HCT116 (cell line): ENCODE measurements at regions not wholly inside any gene's neighbourhood (a gene's known extent, or its start where the extent isn't known, plus 50 kb on each side); places are given as distances from the start of the nearest gene placed in this dataset.

Source experiments
- ATAC-seq: fragments of 200-7000 bp; cut with Tn5 transposase; 2 replicates; pipeline ENCODE4 v1.9.1; 2020; ENCODE audit warnings: mild to moderate bottlenecking, moderate library complexity
- BruUV-seq: library from RNA; stranded (reverse); fragments of 400-500 nt; replicated peaks from 2 replicates; lab custom pipeline; 2021; lab: Mats Ljungman, UMichigan
- CTCF ChIA-PET: fragments of 300-600 bp; sonication (Branson Sonifier 250); formaldehyde crosslinking; loops from one replicate; lab custom pipeline; 2021; ENCODE audit warnings: antibody characterized with exemption; lab: Charles Lee
- POLR2A ChIA-PET: fragments of 300-600, 350-600 bp; sonication (Branson Sonifier 250); formaldehyde crosslinking; loops from one replicate; lab custom pipeline; 2021; ENCODE audit warnings: antibody characterized with exemption; lab: Charles Lee
- RAD21 ChIA-PET, 2 experiments: fragments of 300-600 bp; sonication (Branson Sonifier 250); formaldehyde crosslinking; loops; one replicate each; lab custom pipeline; 2023; ENCODE audit warnings: low total read pairs in 2 of 2; ENCODE audit not compliant: uncharacterized antibody in 2 of 2, unreplicated experiment in 2 of 2, low non-redundant PET in 1 of 2; lab: Charles Lee
- DNase-seq: peaks from one replicate; pipeline ENCODE4 v3.0.0-alpha.2; 2010; ENCODE audit warnings: low read depth, low spot score
- H2AFZ ChIP-seq: fragments of 200-600 bp; shearing (Covaris generic), sonication (generic); 2 replicates; pipeline ENCODE4 v1.6.1; 2017; ENCODE audit warnings: low read depth, mixed run types, mixed read lengths, antibody characterized with exemption, low read length; ENCODE audit not compliant: poor library complexity, severe bottlenecking
- H3K27ac ChIP-seq: 2 replicates; pipeline ENCODE4 v1.5.1; 2012; ENCODE audit warnings: low read depth, low read length
- H3K27me3 ChIP-seq: fragments of 200-600 bp; sonication (generic); 2 replicates; pipeline ENCODE4 v1.6.1; 2016; ENCODE audit warnings: mixed run types, low read length, mixed read lengths; ENCODE audit not compliant: insufficient read depth
- H3K36me3 ChIP-seq, 2 experiments: fragments of 200-500 bp in 1 of 2; fragments of 200-600 bp in 1 of 2; sonication (Bioruptor generic) in 1 of 2; sonication (generic) in 1 of 2; 2 replicates each; pipeline versions ENCODE4 v1.5.1 to v1.6.1; 2014 to 2016; ENCODE audit warnings: low read length in 2 of 2, inconsistent platforms in 1 of 2, mixed read lengths in 1 of 2, mixed run types in 1 of 2; ENCODE audit not compliant: insufficient read depth in 2 of 2, control insufficient read depth in 1 of 2
- H3K4me1 ChIP-seq, 2 experiments: fragments of 200-600 bp in 1 of 2; sonication (generic) in 1 of 2; 2 replicates each; pipeline versions ENCODE4 v1.5.1 to v1.6.1; 2012 to 2017; ENCODE audit warnings: low read length in 2 of 2, inconsistent platforms in 1 of 2, mild to moderate bottlenecking in 1 of 2, mixed read lengths in 1 of 2, mixed run types in 1 of 2, moderate library complexity in 1 of 2; ENCODE audit not compliant: insufficient read depth in 2 of 2, control insufficient read depth in 1 of 2
- H3K4me2 ChIP-seq: fragments of 200-600 bp; sonication (generic); 2 replicates; pipeline ENCODE4 v1.6.1; 2017; ENCODE audit warnings: mixed run types, low read length, mixed read lengths
- H3K4me3 ChIP-seq, 2 experiments: fragments of 200-600 bp in 1 of 2; sonication (generic) in 1 of 2; replicated peaks in 1 of 2; 2 replicates each; pipeline ENCODE4 v1.5.1; 2011 to 2016; ENCODE audit warnings: low read length in 2 of 2, control low read depth in 1 of 2, low read depth in 1 of 2, mild to moderate bottlenecking in 1 of 2, mixed read lengths in 1 of 2, mixed run types in 1 of 2
- H3K79me2 ChIP-seq: fragments of 200-600 bp; sonication (generic); 2 replicates; pipeline ENCODE4 v1.6.1; 2017; ENCODE audit warnings: mild to moderate bottlenecking, mixed run types, low read length, moderate library complexity, mixed read lengths; ENCODE audit not compliant: insufficient read depth
- H3K9ac ChIP-seq: fragments of 200-600 bp; sonication (generic); 2 replicates; pipeline ENCODE4 v1.6.1; 2016; ENCODE audit warnings: low read length, mixed read lengths
- H3K9me2 ChIP-seq: fragments of 200-600 bp; sonication (generic), shearing (Covaris generic); 2 replicates; pipeline ENCODE4 v1.6.1; 2017; ENCODE audit warnings: mixed run types, mild to moderate bottlenecking, moderate library complexity; ENCODE audit not compliant: insufficient read depth
- H3K9me3 ChIP-seq, 2 experiments: fragments of 200-500 bp in 1 of 2; fragments of 200-600 bp in 1 of 2; sonication (Bioruptor generic) in 1 of 2; sonication (generic) in 1 of 2; 2 replicates each; pipeline ENCODE4 v1.6.1; 2014 to 2017; ENCODE audit warnings: low read length in 2 of 2, mixed read lengths in 2 of 2, inconsistent platforms in 1 of 2, low read depth in 1 of 2, mild to moderate bottlenecking in 1 of 2, mixed run types in 1 of 2, moderate library complexity in 1 of 2; ENCODE audit not compliant: control insufficient read depth in 1 of 2, insufficient read depth in 1 of 2
- H4K20me1 ChIP-seq: fragments of 200-600 bp; sonication (generic), shearing (Covaris generic); 2 replicates; pipeline ENCODE4 v1.6.1; 2017; ENCODE audit warnings: mixed run types, mild to moderate bottlenecking, moderate library complexity; ENCODE audit not compliant: insufficient read depth
- CBX3 ChIP-seq: IDR thresholded peaks from 2 replicates; pipeline ENCODE4 v1.6.1; 2012; ENCODE audit warnings: low read depth
- CEBPB ChIP-seq: IDR thresholded peaks from 2 replicates; pipeline ENCODE4 v1.6.1; 2012; ENCODE audit warnings: low read depth
- ELF1 ChIP-seq: IDR thresholded peaks from 2 replicates; pipeline ENCODE4 v1.6.1; 2012; ENCODE audit warnings: low read depth, borderline replicate concordance
- EZH2 ChIP-seq: fragments of 200-600 bp; sonication (generic); IDR thresholded peaks from 2 replicates; pipeline ENCODE4 v1.6.1; 2017; ENCODE audit warnings: antibody characterized with exemption, mixed run types
- FOSL1 ChIP-seq: IDR thresholded peaks from 2 replicates; pipeline ENCODE4 v1.6.1; 2012; ENCODE audit warnings: low read depth
- JUND ChIP-seq: IDR thresholded peaks from 2 replicates; pipeline ENCODE4 v1.6.1; 2012
- MAX ChIP-seq: IDR thresholded peaks from 2 replicates; pipeline ENCODE4 v1.6.1; 2012
- POLR2AphosphoS5 ChIP-seq: IDR thresholded peaks from 2 replicates; pipeline ENCODE4 v1.6.1; 2011; ENCODE audit warnings: mild to moderate bottlenecking, low read depth, low read length, moderate library complexity
- YY1 ChIP-seq: IDR thresholded peaks from 2 replicates; pipeline ENCODE4 v1.6.1; 2011; ENCODE audit warnings: low read length, low read depth, moderate library complexity, mild to moderate bottlenecking; ENCODE audit not compliant: insufficient replicate concordance; ENCODE audit errors: extremely low read depth
- ZBTB33 ChIP-seq: IDR thresholded peaks from 2 replicates; pipeline ENCODE4 v1.6.1; 2011; ENCODE audit warnings: mild to moderate bottlenecking, low read length, moderate library complexity; ENCODE audit not compliant: insufficient replicate concordance; ENCODE audit errors: extremely low read depth
- intact Hi-C: fragments of 100-400 bp; cut with micrococcal nuclease; formaldehyde crosslinking; loops from 2 replicates; pipeline ENCODE4 v1.10.0; 2022
- TF ChIP-seq, protein P1 (sequence below), 3 experiments: fragments of 200-600 bp in 1 of 3; sonication (generic) in 1 of 3; IDR thresholded peaks in 2 of 3; conservative IDR thresholded peaks in 1 of 3; 2 replicates each; pipeline ENCODE4 v1.5.1; 2012 to 2017; ENCODE audit warnings: low read depth in 2 of 3, low read length in 2 of 3, antibody characterized with exemption in 1 of 3, borderline replicate concordance in 1 of 3, control low read depth in 1 of 3, mild to moderate bottlenecking in 1 of 3, mixed read lengths in 1 of 3, mixed run types in 1 of 3, moderate library complexity in 1 of 3; ENCODE audit not compliant: insufficient read depth in 1 of 3
- TF ChIP-seq, protein P2 (sequence below): IDR thresholded peaks from 2 replicates; pipeline ENCODE4 v1.6.1; 2012; ENCODE audit warnings: low read depth

GRCh38 chr5:171661143-171661542 lies 124.5 kb upstream of the SMIM23 start:
- H3K9me2 ChIP-seq, result no peaks in the 10 kb centered on the region
- BruUV-seq, result no TSS peak
- no peak overlapping the region for H3K27ac ChIP-seq
- no peaks in the 10 kb centered on the region for H3K36me3 ChIP-seq
- ATAC-seq (no peak), DNase-seq (no peak)
- H3K27me3 ChIP-seq, result no peaks in the 10 kb centered on the region
- TF ChIP-seq YY1 (no peak), CEBPB (no peak), JUND (no peak), ZBTB33 (no peak), FOSL1 (no peak), POLR2AphosphoS5 (no peak), ELF1 (no peak), EZH2 (no peak), MAX (no peak), CBX3 (no peak)
- TF ChIP-seq, protein P1, sequence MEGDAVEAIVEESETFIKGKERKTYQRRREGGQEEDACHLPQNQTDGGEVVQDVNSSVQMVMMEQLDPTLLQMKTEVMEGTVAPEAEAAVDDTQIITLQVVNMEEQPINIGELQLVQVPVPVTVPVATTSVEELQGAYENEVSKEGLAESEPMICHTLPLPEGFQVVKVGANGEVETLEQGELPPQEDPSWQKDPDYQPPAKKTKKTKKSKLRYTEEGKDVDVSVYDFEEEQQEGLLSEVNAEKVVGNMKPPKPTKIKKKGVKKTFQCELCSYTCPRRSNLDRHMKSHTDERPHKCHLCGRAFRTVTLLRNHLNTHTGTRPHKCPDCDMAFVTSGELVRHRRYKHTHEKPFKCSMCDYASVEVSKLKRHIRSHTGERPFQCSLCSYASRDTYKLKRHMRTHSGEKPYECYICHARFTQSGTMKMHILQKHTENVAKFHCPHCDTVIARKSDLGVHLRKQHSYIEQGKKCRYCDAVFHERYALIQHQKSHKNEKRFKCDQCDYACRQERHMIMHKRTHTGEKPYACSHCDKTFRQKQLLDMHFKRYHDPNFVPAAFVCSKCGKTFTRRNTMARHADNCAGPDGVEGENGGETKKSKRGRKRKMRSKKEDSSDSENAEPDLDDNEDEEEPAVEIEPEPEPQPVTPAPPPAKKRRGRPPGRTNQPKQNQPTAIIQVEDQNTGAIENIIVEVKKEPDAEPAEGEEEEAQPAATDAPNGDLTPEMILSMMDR (IDR thresholded peaks at IDR 0.05 in 2 of 3, conservative IDR thresholded peaks at IDR 0.05 in 1 of 3; ENCODE audit: borderline replicate concordance in 1 of 3, insufficient read depth in 1 of 3, low read depth in 2 of 3, low read length in 2 of 3), result no peak
- TF ChIP-seq, protein P2, sequence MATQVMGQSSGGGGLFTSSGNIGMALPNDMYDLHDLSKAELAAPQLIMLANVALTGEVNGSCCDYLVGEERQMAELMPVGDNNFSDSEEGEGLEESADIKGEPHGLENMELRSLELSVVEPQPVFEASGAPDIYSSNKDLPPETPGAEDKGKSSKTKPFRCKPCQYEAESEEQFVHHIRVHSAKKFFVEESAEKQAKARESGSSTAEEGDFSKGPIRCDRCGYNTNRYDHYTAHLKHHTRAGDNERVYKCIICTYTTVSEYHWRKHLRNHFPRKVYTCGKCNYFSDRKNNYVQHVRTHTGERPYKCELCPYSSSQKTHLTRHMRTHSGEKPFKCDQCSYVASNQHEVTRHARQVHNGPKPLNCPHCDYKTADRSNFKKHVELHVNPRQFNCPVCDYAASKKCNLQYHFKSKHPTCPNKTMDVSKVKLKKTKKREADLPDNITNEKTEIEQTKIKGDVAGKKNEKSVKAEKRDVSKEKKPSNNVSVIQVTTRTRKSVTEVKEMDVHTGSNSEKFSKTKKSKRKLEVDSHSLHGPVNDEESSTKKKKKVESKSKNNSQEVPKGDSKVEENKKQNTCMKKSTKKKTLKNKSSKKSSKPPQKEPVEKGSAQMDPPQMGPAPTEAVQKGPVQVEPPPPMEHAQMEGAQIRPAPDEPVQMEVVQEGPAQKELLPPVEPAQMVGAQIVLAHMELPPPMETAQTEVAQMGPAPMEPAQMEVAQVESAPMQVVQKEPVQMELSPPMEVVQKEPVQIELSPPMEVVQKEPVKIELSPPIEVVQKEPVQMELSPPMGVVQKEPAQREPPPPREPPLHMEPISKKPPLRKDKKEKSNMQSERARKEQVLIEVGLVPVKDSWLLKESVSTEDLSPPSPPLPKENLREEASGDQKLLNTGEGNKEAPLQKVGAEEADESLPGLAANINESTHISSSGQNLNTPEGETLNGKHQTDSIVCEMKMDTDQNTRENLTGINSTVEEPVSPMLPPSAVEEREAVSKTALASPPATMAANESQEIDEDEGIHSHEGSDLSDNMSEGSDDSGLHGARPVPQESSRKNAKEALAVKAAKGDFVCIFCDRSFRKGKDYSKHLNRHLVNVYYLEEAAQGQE, result no peak
- H3K79me2 ChIP-seq, result no peaks in the 10 kb centered on the region
- H3K9ac ChIP-seq, result no peak overlapping the region
- ChIA-PET CTCF (no interaction called here), POLR2A (no interaction called here), RAD21 (no interaction called here)
- no peak overlapping the region for H2AFZ ChIP-seq
- no peaks in the 10 kb centered on the region for H3K9me3 ChIP-seq
- H3K4me1 ChIP-seq, result no peaks in the 10 kb centered on the region
- H4K20me1 ChIP-seq, result no peaks in the 10 kb centered on the region
- H3K4me3 ChIP-seq, result no peak overlapping the region
- intact Hi-C loops, result no loop called here
- H3K4me2 ChIP-seq, result no peak overlapping the region
